ENCODE measurements at regions not wholly inside any gene's neighbourhood (a gene's known extent, or its start where the extent isn't known, plus 50 kb on each side); places are given as distances from the start of the nearest gene placed in this dataset.

- TF ChIP-seq TEAD4 (IDR thresholded peaks at IDR 0.05) (no peak), TAF1 (IDR thresholded peaks at IDR 0.05; ENCODE audit: low read depth) (no peak), CEBPB (IDR thresholded peaks at IDR 0.05) (no peak), MAX (IDR thresholded peaks at IDR 0.05) (no peak), ZBTB7A (IDR thresholded peaks at IDR 0.05; ENCODE audit: low read depth) (no peak), EP300 (IDR thresholded peaks at IDR 0.05; ENCODE audit: borderline replicate concordance) (no peak), REST (IDR thresholded peaks at IDR 0.05; ENCODE audit: low read depth) (no peak)
Observed at GRCh38 chr1:4048076-4048475, 148.0 kb upstream of the C1orf174 start.

All from Ishikawa (cell line).